ENCODE measurements at regions not wholly inside any gene's neighbourhood (a gene's known extent, or its start where the extent isn't known, plus 50 kb on each side); places are given as distances from the start of the nearest gene placed in this dataset.

GRCh38 chr14:81743605-81744004 is 210.0 kb upstream of the SEL1L start:
- no peak overlapping the region for H3K27ac ChIP-seq (ENCODE audit: low read depth in 1 of 2, low read length in 2 of 2)
- no CpG with 5 or more reads among the region's 1 CpG for WGBS (ENCODE audit: insufficient coverage)
- Mint-ChIP-seq H3K36me3 (no peaks in the 10 kb centered on the region), H3K4me3 (no peak overlapping the region), H3K4me1 (no peaks in the 10 kb centered on the region), H3K27me3 (ENCODE audit: low read depth in 3 of 3) (no peaks in the 10 kb centered on the region), H3K9me3 (peaks cover 0 to 3% (median 0%) of the 10 kb centered on the region in 7 donors), H3K27ac (no peak overlapping the region)
- no peak overlapping the region for H3K4me2 ChIP-seq (replicated peaks; ENCODE audit: extremely low read depth, low read length, poor library complexity, severe bottlenecking)
- no peaks in the 10 kb centered on the region for H3K36me3 ChIP-seq (replicated peaks in 1 of 2; ENCODE audit: control insufficient read depth in 1 of 2, insufficient read depth in 2 of 2, low read length in 2 of 2)
- H2AFZ ChIP-seq (ENCODE audit: insufficient read depth, low read depth, low read length, poor library complexity, severe bottlenecking) = no peak overlapping the region
- H3K4me1 ChIP-seq (ENCODE audit: control insufficient read depth in 1 of 2, insufficient read depth in 2 of 2, low read length in 2 of 2) = no peaks in the 10 kb centered on the region
- TF ChIP-seq CTCF (IDR thresholded peaks at IDR 0.05) = no peak
- intact Hi-C loops (cut with micrococcal nuclease) = no loop called here
- H3K4me3 ChIP-seq (replicated peaks in 1 of 3; ENCODE audit: low read depth in 2 of 3, low read length in 3 of 3) = no peak overlapping the region
- H3K79me2 ChIP-seq (ENCODE audit: insufficient read depth, low read length) = no peaks in the 10 kb centered on the region
- DNase-seq = no peak
- H3K9ac ChIP-seq (ENCODE audit: insufficient read depth, low read length, poor library complexity, severe bottlenecking) = no peak overlapping the region
- H4K20me1 ChIP-seq (ENCODE audit: insufficient read depth, low read length) = no peaks in the 10 kb centered on the region
- no peaks in the 10 kb centered on the region for H3K9me3 ChIP-seq (replicated peaks in 1 of 2; ENCODE audit: control insufficient read depth in 1 of 2, insufficient read depth in 1 of 2, low read length in 2 of 2)
- H3K27me3 ChIP-seq (ENCODE audit: control insufficient read depth in 2 of 2, insufficient read depth in 2 of 2, low read length in 2 of 2) = no peaks in the 10 kb centered on the region

GRCh38 chr14:81751198-81751597 is 217.5 kb upstream of the SEL1L start:
- Histone ChIP-seq H4K20me1 (ENCODE audit: insufficient read depth, low read length) (no peaks in the 10 kb centered on the region), H3K79me2 (ENCODE audit: insufficient read depth, low read length) (no peaks in the 10 kb centered on the region), H3K27ac (ENCODE audit: low read depth in 1 of 2, low read length in 2 of 2) (no peak overlapping the region), H3K4me1 (ENCODE audit: control insufficient read depth in 1 of 2, insufficient read depth in 2 of 2, low read length in 2 of 2) (no peaks in the 10 kb centered on the region), H3K27me3 (ENCODE audit: control insufficient read depth in 2 of 2, insufficient read depth in 2 of 2, low read length in 2 of 2) (no peaks in the 10 kb centered on the region), H2AFZ (ENCODE audit: insufficient read depth, low read depth, low read length, poor library complexity, severe bottlenecking) (no peak overlapping the region), H3K9me3 (replicated peaks in 1 of 2; ENCODE audit: control insufficient read depth in 1 of 2, insufficient read depth in 1 of 2, low read length in 2 of 2) (no peaks in the 10 kb centered on the region), H3K4me3 (replicated peaks in 1 of 3; ENCODE audit: low read depth in 2 of 3, low read length in 3 of 3) (no peak overlapping the region), H3K9ac (ENCODE audit: insufficient read depth, low read length, poor library complexity, severe bottlenecking) (no peak overlapping the region), H3K4me2 (replicated peaks; ENCODE audit: extremely low read depth, low read length, poor library complexity, severe bottlenecking) (no peak overlapping the region), H3K36me3 (replicated peaks in 1 of 2; ENCODE audit: control insufficient read depth in 1 of 2, insufficient read depth in 2 of 2, low read length in 2 of 2) (no peaks in the 10 kb centered on the region)
- H3K36me3 Mint-ChIP-seq = no peaks in the 10 kb centered on the region
- peaks cover 4% of the 10 kb centered on the region for H3K4me1 Mint-ChIP-seq
- no peak overlapping the region for H3K4me3 Mint-ChIP-seq
- intact Hi-C loops (cut with micrococcal nuclease) = no loop called here
- peaks cover 0 to 2% (median 0%) of the 10 kb centered on the region in 3 donors for H3K27me3 Mint-ChIP-seq (ENCODE audit: low read depth in 3 of 3)
- no peak overlapping the region for H3K27ac Mint-ChIP-seq
- WGBS (ENCODE audit: insufficient coverage) = 100% methylated on average over 1 of the region's 2 CpGs
- TF ChIP-seq CTCF (IDR thresholded peaks at IDR 0.05) = no peak
- H3K9me3 Mint-ChIP-seq = peaks cover 0 to 7% (median 2%) of the 10 kb centered on the region in 7 donors
- DNase-seq = no peak

All from CD14-positive monocyte (primary cell).